ENCODE measurements at regions not wholly inside any gene's neighbourhood (a gene's known extent, or its start where the extent isn't known, plus 50 kb on each side); places are given as distances from the start of the nearest gene placed in this dataset.

GRCh38 chr6:81331526-81331925, 421.0 kb downstream of the TENT5A start:
- no peak for TF ChIP-seq USF2 (IDR thresholded peaks at IDR 0.05; ENCODE audit: low read length)
- TF ChIP-seq RAD21 (IDR thresholded peaks at IDR 0.05 in 1 of 2, conservative IDR thresholded peaks at IDR 0.05 in 1 of 2; ENCODE audit: low read depth in 2 of 2, low read length in 2 of 2): no peak
- no peak for TF ChIP-seq ATF2 (IDR thresholded peaks at IDR 0.05; ENCODE audit: low read length)

Data from H1 (cell line).